Body of pancreas (tissue), 4 donors: ENCODE measurements at regions not wholly inside any gene's neighbourhood (a gene's known extent, or its start where the extent isn't known, plus 50 kb on each side); places are given as distances from the start of the nearest gene placed in this dataset.

Experiments used
- POLR2A ChIP-seq, 3 donors: fragments of 450-650 bp; IDR thresholded peaks; one replicate each; pipeline ENCODE4 v1.6.1; 2016; ENCODE audit warnings: antibody characterized with exemption in 3 of 3, mild to moderate bottlenecking in 2 of 3
- TF ChIP-seq, protein P1 (sequence below), 7 experiments: fragments of 450-650 bp in 4 of 7; fragments of 200-600 bp in 3 of 7; sonication (generic) in 3 of 7; IDR thresholded peaks; one replicate each; pipeline ENCODE4 v1.5.1; 2016 to 2019; ENCODE audit warnings: antibody characterized with exemption in 7 of 7

DNA sequence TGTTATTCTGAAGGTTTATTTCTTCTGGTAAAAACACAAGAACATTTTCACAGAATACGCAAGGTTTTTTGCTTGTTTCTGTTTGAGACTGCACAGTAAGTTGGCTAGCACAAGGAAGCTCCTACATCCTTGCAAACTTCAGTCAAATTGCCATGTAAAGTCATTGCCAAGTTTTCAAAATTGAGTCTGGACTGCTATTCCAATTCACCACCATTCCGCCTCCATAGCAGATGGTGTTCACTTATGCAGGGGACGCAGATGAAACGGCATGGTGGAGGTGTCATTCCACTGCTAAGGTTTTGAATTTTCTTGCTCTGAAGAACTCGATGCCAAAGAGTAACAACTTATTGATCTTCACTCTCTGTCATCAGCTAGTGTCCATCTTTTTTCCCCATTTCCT, 303.9 kb upstream of the SYT1 start:
- TF ChIP-seq, protein P1, sequence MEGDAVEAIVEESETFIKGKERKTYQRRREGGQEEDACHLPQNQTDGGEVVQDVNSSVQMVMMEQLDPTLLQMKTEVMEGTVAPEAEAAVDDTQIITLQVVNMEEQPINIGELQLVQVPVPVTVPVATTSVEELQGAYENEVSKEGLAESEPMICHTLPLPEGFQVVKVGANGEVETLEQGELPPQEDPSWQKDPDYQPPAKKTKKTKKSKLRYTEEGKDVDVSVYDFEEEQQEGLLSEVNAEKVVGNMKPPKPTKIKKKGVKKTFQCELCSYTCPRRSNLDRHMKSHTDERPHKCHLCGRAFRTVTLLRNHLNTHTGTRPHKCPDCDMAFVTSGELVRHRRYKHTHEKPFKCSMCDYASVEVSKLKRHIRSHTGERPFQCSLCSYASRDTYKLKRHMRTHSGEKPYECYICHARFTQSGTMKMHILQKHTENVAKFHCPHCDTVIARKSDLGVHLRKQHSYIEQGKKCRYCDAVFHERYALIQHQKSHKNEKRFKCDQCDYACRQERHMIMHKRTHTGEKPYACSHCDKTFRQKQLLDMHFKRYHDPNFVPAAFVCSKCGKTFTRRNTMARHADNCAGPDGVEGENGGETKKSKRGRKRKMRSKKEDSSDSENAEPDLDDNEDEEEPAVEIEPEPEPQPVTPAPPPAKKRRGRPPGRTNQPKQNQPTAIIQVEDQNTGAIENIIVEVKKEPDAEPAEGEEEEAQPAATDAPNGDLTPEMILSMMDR (IDR thresholded peaks at IDR 0.05) = no peak
- TF ChIP-seq POLR2A (IDR thresholded peaks at IDR 0.05) = no peak
